Ovary (tissue), 7 donors: ENCODE measurements at regions not wholly inside any gene's neighbourhood (a gene's known extent, or its start where the extent isn't known, plus 50 kb on each side); places are given as distances from the start of the nearest gene placed in this dataset.

Experiments used
- DNase-seq, 5 donors: peaks; one replicate each; pipeline ENCODE4 v3.0.0-alpha.2; 2019 to 2020
- H3K27ac ChIP-seq, 2 donors: fragments of 200-600 bp; one replicate each; pipeline versions ENCODE4 v1.5.1 to v1.8.0; 2019 to 2022
- H3K27me3 ChIP-seq: fragments of 200-600 bp; one replicate; pipeline ENCODE4 v1.8.0; 2022
- H3K36me3 ChIP-seq: fragments of 200-600 bp; sonication (generic); one replicate; pipeline ENCODE4 v1.5.1; 2019
- H3K4me1 ChIP-seq: one replicate; pipeline ENCODE4 v1.8.1; 2013; ENCODE audit warnings: mild to moderate bottlenecking, moderate library complexity; ENCODE audit not compliant: insufficient read depth
- H3K4me3 ChIP-seq: fragments of 200-600 bp; sonication (generic); one replicate; pipeline ENCODE4 v1.5.1; 2017
- H3K9me3 ChIP-seq, 2 donors: fragments of 200-600 bp in 1 of 2; sonication (generic) in 1 of 2; one replicate each; pipeline versions ENCODE4 v1.5.1 to v1.8.1; 2013 to 2019; ENCODE audit warnings: mild to moderate bottlenecking in 1 of 2, moderate library complexity in 1 of 2
- CTCF ChIP-seq, 3 donors: fragments of 450-650 bp in 2 of 3; fragments of 200-600 bp in 1 of 3; IDR thresholded peaks; one replicate each; pipeline versions ENCODE4 v1.5.1 to v1.8.0; 2016 to 2022; ENCODE audit warnings: antibody characterized with exemption in 3 of 3, mild to moderate bottlenecking in 1 of 3
- EP300 ChIP-seq: sonication (generic); formaldehyde crosslinking; IDR thresholded peaks from one replicate; pipeline ENCODE4 v1.6.1; 2017; ENCODE audit warnings: antibody characterized with exemption
- POLR2A ChIP-seq: fragments of 450-650 bp; IDR thresholded peaks from one replicate; pipeline ENCODE4 v1.6.1; 2017; ENCODE audit warnings: antibody characterized with exemption, mild to moderate bottlenecking, moderate library complexity
- WGBS, 3 donors: extraction: QIAGEN DNeasy Blood & Tissue Kit in 1 of 3; methylation state at CpG; one replicate each; pipeline versions ENCODE4 v1.1.5 to v1.1.7; 2013 to 2017; 5-methylcytosine and 5-hydroxymethylcytosine counted together
- intact Hi-C, 4 donors: fragments of 100-400 bp; cut with DNase I; formaldehyde crosslinking; loops; one replicate each; pipeline versions ENCODE4 v1.11.0 to v1.15.1; 2022 to 2023
- donor health status: DM: no; HTN: no; CAD: no; lungs with moderate emphysema.
- donor health status: DM: no; HTN: no; CAD: no.
- donor health status: Bipolar disorder and iron deficiency.
- donor health status: DM: no; HTN: no; CAD: no.
- donor health status: DM: yes; HTN: yes; CAD: no.

GRCh38 chr20:46809706-46810360 lies 84.8 kb upstream of the EYA2 start:
- no peaks in the 10 kb centered on the region for H3K27me3 ChIP-seq
- no peaks in the 10 kb centered on the region for H3K36me3 ChIP-seq
- H3K27ac ChIP-seq: no peak overlapping the region
- TF ChIP-seq CTCF (IDR thresholded peaks at IDR 0.05): no peak
- TF ChIP-seq EP300: no peak
- no peak for TF ChIP-seq POLR2A
- H3K4me3 ChIP-seq: no peak overlapping the region
- 69 to 78% (median 74%) methylated on average over 12 of the region's 12 CpGs for WGBS, 3 donors
- no peak for DNase-seq
- H3K9me3 ChIP-seq: no peaks in the 10 kb centered on the region
- no peaks in the 10 kb centered on the region for H3K4me1 ChIP-seq
- intact Hi-C loops: no loop called here

GRCh38 chr20:46810448-46811223 lies 84.0 kb upstream of the EYA2 start:
- no peak overlapping the region for H3K27ac ChIP-seq
- WGBS, 3 donors: 38 to 59% (median 50%) methylated on average over 17 to 20 of the region's 20 CpGs
- no peaks in the 10 kb centered on the region for H3K9me3 ChIP-seq
- intact Hi-C loops: no loop called here
- no peaks in the 10 kb centered on the region for H3K36me3 ChIP-seq
- H3K4me1 ChIP-seq: no peaks in the 10 kb centered on the region
- H3K27me3 ChIP-seq: no peaks in the 10 kb centered on the region
- TF ChIP-seq EP300: no peak
- TF ChIP-seq CTCF (IDR thresholded peaks at IDR 0.05): no peak
- no peak for TF ChIP-seq POLR2A
- no peak for DNase-seq
- no peak overlapping the region for H3K4me3 ChIP-seq

GRCh38 chr20:46811224-46812084 lies 83.2 kb upstream of the EYA2 start:
- no peaks in the 10 kb centered on the region for H3K4me1 ChIP-seq
- intact Hi-C loops: no loop called here
- no peak overlapping the region for H3K4me3 ChIP-seq
- H3K27me3 ChIP-seq: no peaks in the 10 kb centered on the region
- TF ChIP-seq CTCF (IDR thresholded peaks at IDR 0.05) (no peak), POLR2A (no peak), EP300 (no peak)
- 7 to 14% (median 8%) methylated on average over 25 to 54 of the region's 54 CpGs for WGBS, 3 donors
- H3K36me3 ChIP-seq: no peaks in the 10 kb centered on the region
- no peak for DNase-seq
- no peak overlapping the region for H3K27ac ChIP-seq
- H3K9me3 ChIP-seq: no peaks in the 10 kb centered on the region

GRCh38 chr20:46814366-46815232 lies 80.0 kb upstream of the EYA2 start:
- no peaks in the 10 kb centered on the region for H3K36me3 ChIP-seq
- 51 to 56% (median 55%) methylated on average over 8 of the region's 8 CpGs for WGBS, 3 donors
- no peak for DNase-seq
- no peaks in the 10 kb centered on the region for H3K9me3 ChIP-seq
- intact Hi-C loops: no loop called here
- no peaks in the 10 kb centered on the region for H3K4me1 ChIP-seq
- H3K27me3 ChIP-seq: no peaks in the 10 kb centered on the region
- H3K27ac ChIP-seq: no peak overlapping the region
- TF ChIP-seq CTCF (IDR thresholded peaks at IDR 0.05) (no peak), EP300 (no peak), POLR2A (no peak)
- H3K4me3 ChIP-seq: no peak overlapping the region
